BLaER1 treated with 17β-estradiol and CSF1 and Interleukin-3, amounts not matched to agents 10 nM and 100 nM (cell line): ENCODE measurements at regions not wholly inside any gene's neighbourhood (a gene's known extent, or its start where the extent isn't known, plus 50 kb on each side); places are given as distances from the start of the nearest gene placed in this dataset.

ENCODE experiments used
- H3K27ac ChIP-seq, 11 experiments: shearing (Covaris generic); formaldehyde crosslinking; 2 replicates each; pipeline ENCODE4 v1.8.1; 2022
- H3K27me3 ChIP-seq, 11 experiments: shearing (Covaris generic); formaldehyde crosslinking; 2 replicates each; pipeline ENCODE4 v1.8.1; 2022
- H3K36me3 ChIP-seq, 11 experiments: shearing (Covaris generic); formaldehyde crosslinking; 2 replicates each; pipeline ENCODE4 v1.8.1; 2022
- H3K4me1 ChIP-seq, 10 experiments: shearing (Covaris generic); formaldehyde crosslinking; 2 replicates each; pipeline ENCODE4 v1.8.1; 2022
- H3K4me2 ChIP-seq, 11 experiments: shearing (Covaris generic); formaldehyde crosslinking; 2 replicates each; pipeline ENCODE4 v1.8.1; 2022
- H3K4me3 ChIP-seq, 10 experiments: shearing (Covaris generic); formaldehyde crosslinking; 2 replicates each; pipeline ENCODE4 v1.8.1; 2022
- H3K9ac ChIP-seq, 11 experiments: shearing (Covaris generic); formaldehyde crosslinking; 2 replicates each; pipeline ENCODE4 v1.8.1; 2022
- H3K9me3 ChIP-seq, 11 experiments: shearing (Covaris generic); formaldehyde crosslinking; replicated peaks in 1 of 11; 2 replicates each; pipeline ENCODE4 v1.8.1; 2022
- H4K20me1 ChIP-seq, 11 experiments: shearing (Covaris generic); formaldehyde crosslinking; 2 replicates each; pipeline ENCODE4 v1.8.1; 2022
- Cebpa-rat ChIP-seq, 11 experiments: shearing (Covaris generic); IDR thresholded peaks; 2 replicates each; pipeline ENCODE4 v1.8.1; 2022

- H3K36me3 ChIP-seq, result no peaks in the 10 kb centered on the region
- H3K9ac ChIP-seq, result no peak overlapping the region
- H4K20me1 ChIP-seq, result no peaks in the 10 kb centered on the region
- H3K4me2 ChIP-seq, result no peak overlapping the region
- no peak overlapping the region for H3K27ac ChIP-seq
- H3K9me3 ChIP-seq, result no peaks in the 10 kb centered on the region; a peak in 1 of 22 replicates
- H3K4me3 ChIP-seq, result no peak overlapping the region
- TF ChIP-seq Cebpa-rat (IDR thresholded peaks at IDR 0.05), result no peak
- H3K27me3 ChIP-seq, result no peaks in the 10 kb centered on the region
- H3K4me1 ChIP-seq, result no peaks in the 10 kb centered on the region
Observed at GRCh38 chr2:5140347-5140746, 551.8 kb upstream of the SOX11 start.

GRCh38 chr2:5144159-5144558 is 548.0 kb upstream of the SOX11 start:
- no peaks in the 10 kb centered on the region for H3K36me3 ChIP-seq
- H3K4me3 ChIP-seq, result no peak overlapping the region
- no peaks in the 10 kb centered on the region for H3K4me1 ChIP-seq
- no peak overlapping the region for H3K9ac ChIP-seq
- H4K20me1 ChIP-seq, result no peaks in the 10 kb centered on the region
- TF ChIP-seq Cebpa-rat (IDR thresholded peaks at IDR 0.05), result no peak
- no peaks in the 10 kb centered on the region; a peak in 1 of 22 replicates for H3K9me3 ChIP-seq
- H3K27ac ChIP-seq, result no peak overlapping the region
- no peak overlapping the region for H3K4me2 ChIP-seq
- no peaks in the 10 kb centered on the region for H3K27me3 ChIP-seq

DNA sequence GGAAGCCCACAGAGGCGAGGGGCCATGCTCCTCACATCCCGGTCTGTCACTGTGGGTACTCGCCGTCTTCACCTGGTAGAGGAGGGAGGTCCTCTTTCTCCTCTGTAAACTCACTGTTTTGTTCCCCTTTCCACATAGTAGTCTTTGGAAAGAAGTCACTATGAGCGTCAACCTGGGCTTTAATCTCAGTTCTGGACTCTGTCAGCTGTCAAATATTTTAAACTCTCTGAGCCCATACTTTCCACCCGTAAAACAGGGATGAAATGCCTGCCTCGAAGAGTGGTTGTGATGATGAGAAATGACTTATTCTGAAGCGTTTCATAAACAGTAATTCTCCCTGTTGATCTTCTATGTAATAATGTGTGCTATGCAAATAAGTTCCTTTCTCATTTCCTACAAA is 547.1 kb upstream of the SOX11 start:
- Histone ChIP-seq H3K9ac (no peak overlapping the region), H3K27ac (no peak overlapping the region), H3K4me2 (no peak overlapping the region), H3K27me3 (no peaks in the 10 kb centered on the region), H3K9me3 (peaks cover 0 to 5% (median 0%) of the 10 kb centered on the region in 11 experiments; a peak in 2 of 22 replicates), H3K36me3 (no peaks in the 10 kb centered on the region), H3K4me1 (no peaks in the 10 kb centered on the region), H3K4me3 (no peak overlapping the region), H4K20me1 (no peaks in the 10 kb centered on the region)
- TF ChIP-seq Cebpa-rat (IDR thresholded peaks at IDR 0.05), result no peak

GRCh38 chr2:5145801-5146200 is 546.4 kb upstream of the SOX11 start:
- no peak overlapping the region for H3K27ac ChIP-seq
- H3K9ac ChIP-seq, result no peak overlapping the region
- H3K4me2 ChIP-seq, result no peak overlapping the region
- peaks cover 0 to 5% (median 0%) of the 10 kb centered on the region in 11 experiments; a peak in 2 of 22 replicates for H3K9me3 ChIP-seq
- no peak for TF ChIP-seq Cebpa-rat (IDR thresholded peaks at IDR 0.05)
- no peaks in the 10 kb centered on the region for H3K4me1 ChIP-seq
- no peaks in the 10 kb centered on the region for H4K20me1 ChIP-seq
- no peak overlapping the region for H3K4me3 ChIP-seq
- no peaks in the 10 kb centered on the region for H3K36me3 ChIP-seq
- no peaks in the 10 kb centered on the region for H3K27me3 ChIP-seq

- no peak for TF ChIP-seq Cebpa-rat (IDR thresholded peaks at IDR 0.05)
- no peak overlapping the region for H3K27ac ChIP-seq
- H3K36me3 ChIP-seq, result no peaks in the 10 kb centered on the region
- H3K27me3 ChIP-seq, result no peaks in the 10 kb centered on the region
- peaks cover 0 to 5% (median 0%) of the 10 kb centered on the region in 11 experiments; a peak in 3 of 22 replicates for H3K9me3 ChIP-seq
- no peaks in the 10 kb centered on the region for H4K20me1 ChIP-seq
- H3K4me3 ChIP-seq, result no peak overlapping the region
- no peaks in the 10 kb centered on the region for H3K4me1 ChIP-seq
- no peak overlapping the region for H3K4me2 ChIP-seq
- no peak overlapping the region for H3K9ac ChIP-seq
Observed at GRCh38 chr2:5148392-5149085, 543.6 kb upstream of the SOX11 start.

GRCh38 chr2:5150871-5151270 is 541.3 kb upstream of the SOX11 start:
- Histone ChIP-seq H3K27me3 (no peaks in the 10 kb centered on the region), H3K4me2 (no peak overlapping the region), H3K4me1 (no peaks in the 10 kb centered on the region), H3K36me3 (no peaks in the 10 kb centered on the region), H3K4me3 (no peak overlapping the region), H3K27ac (no peak overlapping the region), H3K9me3 (peaks cover 0 to 5% (median 0%) of the 10 kb centered on the region in 11 experiments; a peak in 2 of 22 replicates), H3K9ac (no peak overlapping the region), H4K20me1 (no peaks in the 10 kb centered on the region)
- no peak for TF ChIP-seq Cebpa-rat (IDR thresholded peaks at IDR 0.05)

DNA sequence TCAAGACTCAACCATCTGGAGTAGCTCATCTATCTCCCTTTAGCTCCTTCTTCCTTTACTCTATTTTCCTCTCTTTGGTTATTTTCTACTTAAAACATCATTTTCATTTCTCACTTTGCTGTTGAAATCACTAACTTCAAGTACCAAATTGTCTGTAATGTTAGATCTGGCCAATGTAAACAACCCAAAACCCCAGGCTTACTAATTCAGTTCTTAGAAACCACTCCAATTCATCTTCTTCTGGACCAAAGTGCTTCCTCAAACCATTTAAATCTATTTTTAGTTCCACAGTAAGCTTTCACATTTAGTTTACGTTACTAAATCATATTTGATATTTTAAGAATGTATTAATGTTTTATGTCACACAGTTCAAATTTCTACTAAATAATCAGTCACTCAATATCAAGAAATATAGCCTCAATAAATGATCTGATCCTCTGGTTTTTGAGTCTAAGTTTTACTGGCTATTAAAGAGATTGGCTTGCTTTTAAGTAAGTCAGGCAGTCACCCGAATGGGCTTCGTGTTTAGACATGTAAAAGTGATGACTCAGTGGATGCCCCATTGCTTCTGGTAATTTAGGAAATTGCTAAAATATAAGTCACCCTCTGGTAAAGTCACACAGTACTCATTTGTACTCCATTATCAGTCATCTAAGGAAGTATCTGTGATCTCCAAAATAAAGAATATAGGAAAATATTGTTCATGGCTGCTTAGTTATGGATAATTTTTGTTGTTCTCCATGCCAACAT is 527.2 kb upstream of the SOX11 start:
- H4K20me1 ChIP-seq, result no peaks in the 10 kb centered on the region
- peaks cover 0 to 12% (median 0%) of the 10 kb centered on the region in 11 experiments; a peak in 5 of 22 replicates for H3K9me3 ChIP-seq
- no peak overlapping the region for H3K4me2 ChIP-seq
- no peaks in the 10 kb centered on the region for H3K36me3 ChIP-seq
- H3K27me3 ChIP-seq, result no peaks in the 10 kb centered on the region
- TF ChIP-seq Cebpa-rat (IDR thresholded peaks at IDR 0.05), result no peak
- H3K4me3 ChIP-seq, result no peak overlapping the region
- H3K9ac ChIP-seq, result no peak overlapping the region
- H3K27ac ChIP-seq, result no peak overlapping the region
- H3K4me1 ChIP-seq, result no peaks in the 10 kb centered on the region

GRCh38 chr2:5172923-5173322 is 519.3 kb upstream of the SOX11 start:
- H4K20me1 ChIP-seq, result no peaks in the 10 kb centered on the region
- H3K27me3 ChIP-seq, result no peaks in the 10 kb centered on the region
- TF ChIP-seq Cebpa-rat (IDR thresholded peaks at IDR 0.05), result no peak
- H3K4me3 ChIP-seq, result no peak overlapping the region
- H3K36me3 ChIP-seq, result no peaks in the 10 kb centered on the region
- no peak overlapping the region for H3K4me2 ChIP-seq
- no peak overlapping the region for H3K27ac ChIP-seq
- no peak overlapping the region for H3K9ac ChIP-seq
- H3K4me1 ChIP-seq, result peaks cover 12 to 24% (median 19%) of the 10 kb centered on the region in 10 experiments; a peak in 19 of 20 replicates
- peaks cover 0 to 8% (median 0%) of the 10 kb centered on the region in 11 experiments; a peak in 1 of 22 replicates for H3K9me3 ChIP-seq

- no peak for TF ChIP-seq Cebpa-rat (IDR thresholded peaks at IDR 0.05)
Observed at GRCh38 chr2:5173876-5174535, 518.2 kb upstream of the SOX11 start.

More at GRCh38 chr2:5173876-5174535, 518.2 kb upstream of the SOX11 start:
- H4K20me1 ChIP-seq, result no peaks in the 10 kb centered on the region
- H3K4me1 ChIP-seq, result peaks cover 12 to 24% (median 19%) of the 10 kb centered on the region in 10 experiments; a peak in 19 of 20 replicates
- no peaks in the 10 kb centered on the region for H3K36me3 ChIP-seq
- peaks cover 0 to 8% (median 0%) of the 10 kb centered on the region in 11 experiments; a peak in 1 of 22 replicates for H3K9me3 ChIP-seq
- peak overlapping the region in 8 of 11 experiments; percentile 18 to 64 (median 52); a peak in 13 of 22 replicates for H3K4me2 ChIP-seq
- no peaks in the 10 kb centered on the region for H3K27me3 ChIP-seq
- H3K27ac ChIP-seq, result no peak overlapping the region
- no peak overlapping the region for H3K4me3 ChIP-seq
- H3K9ac ChIP-seq, result no peak overlapping the region
